GM19397 (cell line): ENCODE measurements at regions not wholly inside any gene's neighbourhood (a gene's known extent, or its start where the extent isn't known, plus 50 kb on each side); places are given as distances from the start of the nearest gene placed in this dataset.

ENCODE experiments used
- ATAC-seq: cut with Tn5 transposase; IDR thresholded peaks from one replicate; pipeline ENCODE4 v1.9.1; 2021; ENCODE audit warnings: mild to moderate bottlenecking, moderate library complexity; ENCODE audit not compliant: unreplicated experiment

- ATAC-seq = no peak
These were observed 318.7 kb upstream of the CHRM2 start for GRCh38 chr7:136549756-136550155.

- no peak for ATAC-seq
These were observed 334.7 kb upstream of the CHRM2 start for GRCh38 chr7:136533732-136534131.

- ATAC-seq = no peak
These were observed 337.6 kb upstream of the CHRM2 start for GRCh38 chr7:136530831-136531230.

GRCh38 chr7:136528329-136528728 is 340.1 kb upstream of the CHRM2 start:
- no peak for ATAC-seq

- no peak for ATAC-seq
These were observed 340.9 kb upstream of the CHRM2 start for GRCh38 chr7:136527554-136527953.

GRCh38 chr7:136526408-136527105 is 341.9 kb upstream of the CHRM2 start:
- no peak for ATAC-seq

- no peak for ATAC-seq
These were observed 344.9 kb upstream of the CHRM2 start for GRCh38 chr7:136523571-136523970.

- ATAC-seq = no peak
These were observed 350.5 kb upstream of the CHRM2 start for GRCh38 chr7:136517971-136518370.

- ATAC-seq = no peak
These were observed 353.7 kb upstream of the CHRM2 start for GRCh38 chr7:136514776-136515175.

- no peak for ATAC-seq
These were observed 354.7 kb upstream of the CHRM2 start for GRCh38 chr7:136513744-136514143.

- no peak for ATAC-seq
These were observed 359.0 kb upstream of the CHRM2 start for GRCh38 chr7:136509466-136509865.

- ATAC-seq = no peak
These were observed 366.3 kb upstream of the CHRM2 start for GRCh38 chr7:136502162-136502561.

- ATAC-seq = no peak
These were observed 367.3 kb upstream of the CHRM2 start for GRCh38 chr7:136501151-136501550.

GRCh38 chr7:136496551-136496950 is 371.9 kb upstream of the CHRM2 start:
- no peak for ATAC-seq

- no peak for ATAC-seq
These were observed 373.4 kb upstream of the CHRM2 start for GRCh38 chr7:136495081-136495480.

- no peak for ATAC-seq
These were observed 376.1 kb upstream of the CHRM2 start for GRCh38 chr7:136492366-136492765.

GRCh38 chr7:136489808-136490207 is 378.6 kb upstream of the CHRM2 start:
- ATAC-seq = no peak

- no peak for ATAC-seq
These were observed 387.6 kb upstream of the CHRM2 start for GRCh38 chr7:136480901-136481300.

- ATAC-seq = no peak
These were observed 388.5 kb upstream of the CHRM2 start for GRCh38 chr7:136479922-136480321.

- ATAC-seq = no peak
These were observed 398.3 kb upstream of the CHRM2 start for GRCh38 chr7:136470179-136470578.

- no peak for ATAC-seq
These were observed 415.5 kb upstream of the CHRM2 start for GRCh38 chr7:136452949-136453348.

- no peak for ATAC-seq
These were observed 421.7 kb upstream of the CHRM2 start for GRCh38 chr7:136446751-136447150.

- no peak for ATAC-seq
These were observed 426.6 kb upstream of the CHRM2 start for GRCh38 chr7:136441835-136442234.
